H9 (cell line): ENCODE measurements at regions not wholly inside any gene's neighbourhood (a gene's known extent, or its start where the extent isn't known, plus 50 kb on each side); places are given as distances from the start of the nearest gene placed in this dataset.

ENCODE experiments used
- DNase-seq: peaks from one replicate; pipeline ENCODE4 v3.0.0-alpha.2; 2017
- H2AFZ ChIP-seq: one replicate; pipeline ENCODE4 v1.6.1; 2013; ENCODE audit warnings: mild to moderate bottlenecking, low read length, control low read depth, moderate library complexity
- H2AK5ac ChIP-seq: 2 replicates; pipeline ENCODE4 v1.6.1; 2013; ENCODE audit warnings: low read length, control low read depth, mixed read lengths; ENCODE audit not compliant: insufficient read length
- H2BK120ac ChIP-seq: one replicate; pipeline ENCODE4 v1.6.1; 2013; ENCODE audit warnings: low read depth, mild to moderate bottlenecking, low read length, control low read depth, inconsistent platforms; ENCODE audit not compliant: poor library complexity, severe bottlenecking
- H2BK12ac ChIP-seq: 2 replicates; pipeline ENCODE4 v1.6.1; 2013; ENCODE audit warnings: low read length, control low read depth, mixed read lengths, low read depth; ENCODE audit not compliant: insufficient read length
- H2BK15ac ChIP-seq: 2 replicates; pipeline ENCODE4 v1.6.1; 2013; ENCODE audit warnings: low read depth, low read length, control low read depth
- H2BK20ac ChIP-seq: one replicate; pipeline ENCODE4 v1.6.1; 2013; ENCODE audit warnings: low read depth, mild to moderate bottlenecking, low read length, control low read depth, inconsistent platforms; ENCODE audit not compliant: poor library complexity, severe bottlenecking
- H2BK5ac ChIP-seq: 2 replicates; pipeline ENCODE4 v1.6.1; 2013; ENCODE audit warnings: low read length, control low read depth, mixed read lengths; ENCODE audit not compliant: insufficient read length
- H3K14ac ChIP-seq: 2 replicates; pipeline ENCODE4 v1.6.1; 2013; ENCODE audit warnings: low read length, control low read depth; ENCODE audit not compliant: insufficient read depth
- H3K18ac ChIP-seq: 2 replicates; pipeline ENCODE4 v1.6.1; 2013; ENCODE audit warnings: low read depth, mild to moderate bottlenecking, mixed read lengths, low read length, control low read depth; ENCODE audit not compliant: insufficient read length
- H3K23ac ChIP-seq: 2 replicates; pipeline ENCODE4 v1.6.1; 2013; ENCODE audit warnings: low read length, control low read depth, mixed read lengths, low read depth; ENCODE audit not compliant: insufficient read length
- H3K23me2 ChIP-seq: 2 replicates; pipeline ENCODE4 v1.6.1; 2013; ENCODE audit warnings: low read depth, mild to moderate bottlenecking, mixed read lengths, low read length, control low read depth; ENCODE audit not compliant: insufficient read length, poor library complexity, severe bottlenecking
- H3K27ac ChIP-seq: 2 replicates; pipeline ENCODE4 v1.5.1; 2013; ENCODE audit warnings: low read length, control low read depth, mixed read lengths, low read depth; ENCODE audit not compliant: insufficient read length
- H3K27me3 ChIP-seq: 2 replicates; pipeline ENCODE4 v1.6.1; 2013; ENCODE audit warnings: low read length, control low read depth, inconsistent platforms; ENCODE audit not compliant: insufficient read depth
- H3K4ac ChIP-seq: 2 replicates; pipeline ENCODE4 v1.6.1; 2013; ENCODE audit warnings: low read depth, mild to moderate bottlenecking, control low read depth, inconsistent platforms, low read length, moderate library complexity
- H3K4me1 ChIP-seq: 2 replicates; pipeline ENCODE4 v1.6.1; 2013; ENCODE audit warnings: low read length, control low read depth, inconsistent platforms; ENCODE audit not compliant: insufficient read depth
- H3K4me2 ChIP-seq: 2 replicates; pipeline ENCODE4 v1.6.1; 2013; ENCODE audit warnings: low read length, control low read depth, mixed read lengths; ENCODE audit not compliant: insufficient read length, insufficient read depth
- H3K56ac ChIP-seq: 2 replicates; pipeline ENCODE4 v1.6.1; 2013; ENCODE audit warnings: low read depth, mild to moderate bottlenecking, mixed read lengths, low read length, control low read depth; ENCODE audit not compliant: insufficient read length
- H3K79me1 ChIP-seq: 2 replicates; pipeline ENCODE4 v1.6.1; 2013; ENCODE audit warnings: low read depth, mild to moderate bottlenecking, moderate library complexity, low read length, control low read depth, inconsistent platforms; ENCODE audit not compliant: insufficient read depth, poor library complexity, severe bottlenecking
- H3K79me2 ChIP-seq: 2 replicates; pipeline ENCODE4 v1.6.1; 2013; ENCODE audit warnings: low read length, control low read depth, inconsistent platforms; ENCODE audit not compliant: insufficient read depth
- H3K9ac ChIP-seq: 2 replicates; pipeline ENCODE4 v1.6.1; 2013; ENCODE audit warnings: low read length, control low read depth, mixed read lengths; ENCODE audit not compliant: insufficient read length; ENCODE audit errors: extremely low read depth
- H3K9me3 ChIP-seq: one replicate; pipeline ENCODE4 v1.6.1; 2013; ENCODE audit warnings: low read depth, low read length, inconsistent platforms; ENCODE audit not compliant: control insufficient read depth
- H3T11ph ChIP-seq: one replicate; pipeline ENCODE4 v1.6.1; 2013; ENCODE audit warnings: mild to moderate bottlenecking, low read length, control low read depth, inconsistent platforms
- H4K20me1 ChIP-seq: one replicate; pipeline ENCODE4 v1.6.1; 2013; ENCODE audit not compliant: control insufficient read depth, insufficient read length, insufficient read depth
- H4K5ac ChIP-seq: 2 replicates; pipeline ENCODE4 v1.6.1; 2013; ENCODE audit warnings: low read depth, mild to moderate bottlenecking, mixed read lengths, low read length, control low read depth; ENCODE audit not compliant: insufficient read length
- H4K8ac ChIP-seq: replicated peaks from 2 replicates; pipeline ENCODE4 v1.6.1; 2013; ENCODE audit warnings: low read length, control low read depth, mixed read lengths, low read depth; ENCODE audit not compliant: insufficient read length
- H4K91ac ChIP-seq: 2 replicates; pipeline ENCODE4 v1.6.1; 2013; ENCODE audit warnings: low read depth, mild to moderate bottlenecking, moderate library complexity, mixed read lengths, low read length, control low read depth; ENCODE audit not compliant: insufficient read length
- H3K27ac Mint-ChIP-seq, 3 experiments: 2 replicates in 2 of 3; 3 replicates in 1 of 3; pipeline ENCODE4 v1.8.0; 2020 to 2021; ENCODE audit warnings: mixed read lengths in 3 of 3, mild to moderate bottlenecking in 1 of 3, moderate library complexity in 1 of 3
- H3K27me3 Mint-ChIP-seq: 2 replicates; pipeline ENCODE4 v1.8.0; 2021; ENCODE audit warnings: low read depth, mild to moderate bottlenecking, moderate library complexity, mixed read lengths
- H3K36me3 Mint-ChIP-seq, 3 experiments: 2 replicates in 2 of 3; 3 replicates in 1 of 3; pipeline ENCODE4 v1.8.0; 2020 to 2021; ENCODE audit warnings: low read depth in 3 of 3, mixed read lengths in 3 of 3; ENCODE audit not compliant: insufficient read depth in 1 of 3
- H3K4me1 Mint-ChIP-seq, 2 experiments: 2 replicates each; pipeline ENCODE4 v1.8.0; 2020; ENCODE audit warnings: mixed read lengths in 2 of 2
- H3K4me3 Mint-ChIP-seq, 2 experiments: 2 replicates in 1 of 2; 3 replicates in 1 of 2; pipeline ENCODE4 v1.8.0; 2020 to 2021; ENCODE audit warnings: mild to moderate bottlenecking in 2 of 2, mixed read lengths in 2 of 2, moderate library complexity in 1 of 2
- H3K9me3 Mint-ChIP-seq, 2 experiments: 2 replicates in 1 of 2; 3 replicates in 1 of 2; pipeline ENCODE4 v1.8.0; 2020; ENCODE audit warnings: mild to moderate bottlenecking in 2 of 2, mixed read lengths in 2 of 2, moderate library complexity in 1 of 2
- CTCF ChIP-seq: fragments of 200-600 bp; sonication (generic); conservative IDR thresholded peaks from 3 replicates; pipeline ENCODE4 v1.8.0; 2021; ENCODE audit warnings: antibody characterized with exemption, mild to moderate bottlenecking
- WGBS: extraction: QIAGEN DNeasy Blood & Tissue Kit; methylation state at CpG from one replicate; pipeline ENCODE4 v1.1.7; 2013; ENCODE audit warnings: missing lambda C conversion rate, low lambda C conversion rate, mixed read lengths; ENCODE audit not compliant: insufficient read length; ENCODE audit errors: extremely low coverage; 5-methylcytosine and 5-hydroxymethylcytosine counted together

- no peaks in the 10 kb centered on the region for H3K79me1 ChIP-seq
- TF ChIP-seq CTCF, result no peak
- no peak overlapping the region for H3K9ac ChIP-seq
- no peaks in the 10 kb centered on the region for H3K4me1 ChIP-seq
- H3K4ac ChIP-seq, result no peak overlapping the region
- H4K91ac ChIP-seq, result no peak overlapping the region
- H2BK12ac ChIP-seq, result no peak overlapping the region
- no peak overlapping the region for H2BK120ac ChIP-seq
- no peak overlapping the region for H3T11ph ChIP-seq
- H3K27ac ChIP-seq, result no peak overlapping the region
- H3K18ac ChIP-seq, result no peak overlapping the region
- no peak overlapping the region for H4K5ac ChIP-seq
- no peak for DNase-seq
- Mint-ChIP-seq H3K27me3 (no peaks in the 10 kb centered on the region; the same call in none of the 2 replicates), H3K27ac (no peak overlapping the region), H3K36me3 (no peaks in the 10 kb centered on the region), H3K4me3 (no peak overlapping the region), H3K9me3 (peaks cover 2 to 4% of the 10 kb centered on the region in 2 experiments; a peak in 1 of 5 replicates), H3K4me1 (no peaks in the 10 kb centered on the region)
- no peaks in the 10 kb centered on the region for H3K9me3 ChIP-seq
- no peak overlapping the region for H2AFZ ChIP-seq
- no CpG with 5 or more reads among the region's 1 CpG for WGBS
- no peaks in the 10 kb centered on the region for H3K23me2 ChIP-seq
- H3K56ac ChIP-seq, result no peak overlapping the region
- H4K8ac ChIP-seq, result no peak overlapping the region
- no peaks in the 10 kb centered on the region for H3K27me3 ChIP-seq
- H3K23ac ChIP-seq, result no peak overlapping the region
- H3K4me2 ChIP-seq, result no peak overlapping the region
- H2BK15ac ChIP-seq, result no peak overlapping the region
- H2AK5ac ChIP-seq, result no peak overlapping the region
- H3K79me2 ChIP-seq, result no peaks in the 10 kb centered on the region
- H2BK5ac ChIP-seq, result no peak overlapping the region
- H4K20me1 ChIP-seq, result no peaks in the 10 kb centered on the region
- H3K14ac ChIP-seq, result no peak overlapping the region
- no peak overlapping the region for H2BK20ac ChIP-seq
These were observed 922.7 kb downstream of the BCL11A start for GRCh38 chr2:59630789-59631188.
